MCF 10A (cell line): ENCODE measurements at regions not wholly inside any gene's neighbourhood (a gene's known extent, or its start where the extent isn't known, plus 50 kb on each side); places are given as distances from the start of the nearest gene placed in this dataset.

Experiments used
- BruUV-seq: library from RNA; stranded (reverse); fragments of 400-500 nt; replicated peaks from 2 replicates; lab custom pipeline; 2021; lab: Mats Ljungman, UMichigan
- CTCF ChIA-PET: fragments of 300-600 bp; sonication (Branson Sonifier 250); formaldehyde crosslinking; extraction: SDS; loops from one replicate; lab custom pipeline; 2021; ENCODE audit warnings: antibody characterized with exemption, inconsistent platforms; lab: Yijun Ruan, JAX
- POLR2A ChIA-PET: fragments of 300-600, 350-650 bp; sonication (Branson Sonifier 250); formaldehyde crosslinking; extraction: SDS; loops from one replicate; lab custom pipeline; 2020; ENCODE audit warnings: antibody characterized with exemption, inconsistent platforms; lab: Yijun Ruan, JAX
- DNase-seq: peaks from one replicate; pipeline ENCODE4 v3.0.0-alpha.2; 2018; ENCODE audit not compliant: unreplicated experiment
- H3K27ac Mint-ChIP-seq: one replicate; pipeline ENCODE4 v1.8.0; 2022; ENCODE audit warnings: mild to moderate bottlenecking, low read depth, mixed read lengths; ENCODE audit not compliant: unreplicated experiment
- H3K27me3 Mint-ChIP-seq: one replicate; pipeline ENCODE4 v1.8.0; 2022; ENCODE audit warnings: mixed read lengths; ENCODE audit not compliant: insufficient read depth, unreplicated experiment
- H3K36me3 Mint-ChIP-seq: one replicate; pipeline ENCODE4 v1.8.0; 2022; ENCODE audit warnings: mild to moderate bottlenecking, moderate library complexity, mixed read lengths; ENCODE audit not compliant: insufficient read depth, unreplicated experiment
- H3K4me1 Mint-ChIP-seq: one replicate; pipeline ENCODE4 v1.8.0; 2022; ENCODE audit warnings: mixed read lengths; ENCODE audit not compliant: insufficient read depth, unreplicated experiment
- H3K4me3 Mint-ChIP-seq: one replicate; pipeline ENCODE4 v1.8.0; 2022; ENCODE audit warnings: mild to moderate bottlenecking, moderate library complexity, mixed read lengths; ENCODE audit not compliant: unreplicated experiment
- H3K9me3 Mint-ChIP-seq: one replicate; pipeline ENCODE4 v1.8.0; 2022; ENCODE audit warnings: mixed read lengths; ENCODE audit not compliant: unreplicated experiment
- CTCF ChIP-seq: fragments of 200-600 bp; IDR thresholded peaks from one replicate; pipeline ENCODE4 v1.8.0; 2022; ENCODE audit warnings: antibody characterized with exemption, mild to moderate bottlenecking; ENCODE audit not compliant: unreplicated experiment
- intact Hi-C: fragments of 100-400 bp; cut with micrococcal nuclease; formaldehyde crosslinking; loops from 2 replicates; pipeline ENCODE4 v1.14.1; 2022

GRCh38 chr6:145544514-145544913 lies 190.8 kb downstream of the EPM2A start:
- Mint-ChIP-seq H3K27ac (peak overlapping the region; percentile 65), H3K4me1 (peaks cover 34% of the 10 kb centered on the region), H3K9me3 (no peaks in the 10 kb centered on the region), H3K4me3 (no peak overlapping the region), H3K36me3 (peaks cover 5% of the 10 kb centered on the region), H3K27me3 (no peaks in the 10 kb centered on the region)
- DNase-seq = peak; percentile 48
- BruUV-seq = no TSS peak
- TF ChIP-seq CTCF = no peak
- ChIA-PET CTCF (interaction anchor here (0.8 kb wide), 1 partner anchor 959 kb away, joined by 3 read pairs; no protein-coding TSS in a partner anchor), POLR2A (interaction anchor here (1.5 to 1.6 kb wide), 2 partner anchors 10 to 190 kb away, joined by 3 to 4 read pairs; partner anchors contain the start of gene EPM2A)
- intact Hi-C loops = no loop called here

GRCh38 chr6:145546265-145546664 lies 189.1 kb downstream of the EPM2A start:
- DNase-seq = no peak
- BruUV-seq = no TSS peak
- POLR2A ChIA-PET = interaction anchor here (0.7 to 0.9 kb wide), 2 partner anchors 10 to 1131 kb away, joined by 3 read pairs; no protein-coding TSS in a partner anchor
- CTCF ChIA-PET = interaction anchor here (0.6 to 0.7 kb wide), 2 partner anchors 57 to 628 kb away, joined by 4 read pairs; no protein-coding TSS in a partner anchor
- Mint-ChIP-seq H3K27me3 (no peaks in the 10 kb centered on the region), H3K27ac (no peak overlapping the region), H3K4me1 (peaks cover 20% of the 10 kb centered on the region), H3K4me3 (no peak overlapping the region), H3K36me3 (peaks cover 5% of the 10 kb centered on the region), H3K9me3 (no peaks in the 10 kb centered on the region)
- no peak for TF ChIP-seq CTCF
- intact Hi-C loops = no loop called here

- Mint-ChIP-seq H3K27ac (peak overlapping the region; percentile 3), H3K27me3 (no peaks in the 10 kb centered on the region), H3K4me1 (peaks cover 20% of the 10 kb centered on the region), H3K9me3 (no peaks in the 10 kb centered on the region), H3K36me3 (peaks cover 5% of the 10 kb centered on the region), H3K4me3 (no peak overlapping the region)
- ChIA-PET CTCF (no interaction called here), POLR2A (interaction anchor here (0.5 kb wide), 1 partner anchor 19 kb away, joined by 4 read pairs; no protein-coding TSS in a partner anchor)
- BruUV-seq = no TSS peak
- no peak for DNase-seq
- intact Hi-C loops = no loop called here
- no peak for TF ChIP-seq CTCF
Measured at GRCh38 chr6:145547594-145548335, 187.6 kb downstream of the EPM2A start.

GRCh38 chr6:145548933-145549648 lies 186.2 kb downstream of the EPM2A start:
- H3K36me3 Mint-ChIP-seq = peaks cover 3% of the 10 kb centered on the region

More at GRCh38 chr6:145548933-145549648, 186.2 kb downstream of the EPM2A start:
- CTCF ChIA-PET = interaction anchor here (0.8 kb wide), 1 partner anchor 86 kb away, joined by 3 read pairs; no protein-coding TSS in a partner anchor
- Mint-ChIP-seq H3K27me3 (no peaks in the 10 kb centered on the region), H3K4me1 (peaks cover 20% of the 10 kb centered on the region), H3K4me3 (peak overlapping the region; percentile 45), H3K9me3 (no peaks in the 10 kb centered on the region), H3K27ac (peak overlapping the region; percentile 50)
- no peak for TF ChIP-seq CTCF
- POLR2A ChIA-PET = no interaction called here
- no TSS peak for BruUV-seq
- intact Hi-C loops = no loop called here
- DNase-seq = no peak
